ENCODE measurements at regions not wholly inside any gene's neighbourhood (a gene's known extent, or its start where the extent isn't known, plus 50 kb on each side); places are given as distances from the start of the nearest gene placed in this dataset.

DNA sequence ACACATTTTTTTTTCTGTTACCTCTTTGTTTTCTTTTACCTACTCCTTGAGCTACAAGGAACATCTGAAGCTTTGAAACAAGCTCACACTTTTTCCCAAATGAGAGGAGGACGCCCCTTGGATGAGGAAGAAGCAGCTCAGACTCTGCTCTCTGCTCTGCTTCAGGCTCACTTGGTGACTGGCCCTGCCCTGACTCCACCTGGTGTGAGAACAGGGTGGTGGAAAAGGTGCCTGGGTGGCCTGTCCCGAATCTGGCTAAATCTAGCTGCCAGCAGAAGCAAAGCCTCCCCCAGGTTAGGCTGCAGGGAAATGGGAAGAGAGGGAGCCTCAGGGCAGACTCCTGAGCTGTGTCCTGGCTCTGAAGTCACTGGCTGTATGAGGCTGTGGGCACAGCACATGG, 68.0 kb upstream of the CEACAM8 start:
- Histone ChIP-seq H3K27ac (ENCODE audit: low read length) (no peak overlapping the region), H3K9ac (ENCODE audit: low read length) (no peak overlapping the region), H3K4me2 (ENCODE audit: low read length) (no peak overlapping the region), H3K36me3 (replicated peaks; ENCODE audit: low read depth, low read length) (no peaks in the 10 kb centered on the region), H3K9me3 (ENCODE audit: insufficient read depth, low read length) (no peaks in the 10 kb centered on the region), H3K79me2 (ENCODE audit: low read length) (no peaks in the 10 kb centered on the region), H2AFZ (ENCODE audit: low read depth, low read length) (no peak overlapping the region), H3K27me3 (ENCODE audit: low read depth, low read length) (peaks cover 55% of the 10 kb centered on the region), H3K4me3 (ENCODE audit: low read length) (no peak overlapping the region), H3K4me1 (ENCODE audit: low read length) (no peaks in the 10 kb centered on the region), H4K20me1 (ENCODE audit: insufficient read depth, low read length) (no peaks in the 10 kb centered on the region)
- TF ChIP-seq, protein P1, sequence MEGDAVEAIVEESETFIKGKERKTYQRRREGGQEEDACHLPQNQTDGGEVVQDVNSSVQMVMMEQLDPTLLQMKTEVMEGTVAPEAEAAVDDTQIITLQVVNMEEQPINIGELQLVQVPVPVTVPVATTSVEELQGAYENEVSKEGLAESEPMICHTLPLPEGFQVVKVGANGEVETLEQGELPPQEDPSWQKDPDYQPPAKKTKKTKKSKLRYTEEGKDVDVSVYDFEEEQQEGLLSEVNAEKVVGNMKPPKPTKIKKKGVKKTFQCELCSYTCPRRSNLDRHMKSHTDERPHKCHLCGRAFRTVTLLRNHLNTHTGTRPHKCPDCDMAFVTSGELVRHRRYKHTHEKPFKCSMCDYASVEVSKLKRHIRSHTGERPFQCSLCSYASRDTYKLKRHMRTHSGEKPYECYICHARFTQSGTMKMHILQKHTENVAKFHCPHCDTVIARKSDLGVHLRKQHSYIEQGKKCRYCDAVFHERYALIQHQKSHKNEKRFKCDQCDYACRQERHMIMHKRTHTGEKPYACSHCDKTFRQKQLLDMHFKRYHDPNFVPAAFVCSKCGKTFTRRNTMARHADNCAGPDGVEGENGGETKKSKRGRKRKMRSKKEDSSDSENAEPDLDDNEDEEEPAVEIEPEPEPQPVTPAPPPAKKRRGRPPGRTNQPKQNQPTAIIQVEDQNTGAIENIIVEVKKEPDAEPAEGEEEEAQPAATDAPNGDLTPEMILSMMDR (IDR thresholded peaks at IDR 0.05; ENCODE audit: low read depth, low read length), result no peak
- no peak for TF ChIP-seq EZH2phosphoT487 (IDR thresholded peaks at IDR 0.05; ENCODE audit: low read depth)

DNA sequence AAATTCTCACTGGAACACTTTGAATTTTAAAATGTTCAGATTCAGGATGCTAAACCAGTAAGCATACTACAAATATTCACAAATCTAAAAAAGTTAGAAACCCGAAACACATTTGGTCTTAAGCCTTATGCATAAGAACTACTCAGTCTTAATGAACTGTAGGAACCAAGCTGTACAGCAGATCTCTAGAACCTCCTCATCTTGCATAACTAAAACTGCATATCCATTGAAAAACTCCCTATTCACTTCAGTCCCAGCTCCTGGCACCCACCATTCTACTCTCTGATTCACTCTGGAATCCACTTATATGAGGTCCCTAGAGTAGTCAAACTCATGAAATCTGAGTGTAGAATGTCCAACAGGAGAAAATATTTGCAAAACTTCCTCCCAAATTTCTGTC, 65.6 kb upstream of the CEACAM8 start:
- no peaks in the 10 kb centered on the region for H3K4me1 ChIP-seq (ENCODE audit: low read length)
- H3K36me3 ChIP-seq (replicated peaks; ENCODE audit: low read depth, low read length), result no peaks in the 10 kb centered on the region
- H3K27ac ChIP-seq (ENCODE audit: low read length), result no peak overlapping the region
- H3K9me3 ChIP-seq (ENCODE audit: insufficient read depth, low read length), result no peaks in the 10 kb centered on the region
- H3K79me2 ChIP-seq (ENCODE audit: low read length), result no peaks in the 10 kb centered on the region
- H3K27me3 ChIP-seq (ENCODE audit: low read depth, low read length), result peaks cover 57% of the 10 kb centered on the region
- no peak overlapping the region for H3K9ac ChIP-seq (ENCODE audit: low read length)
- no peak overlapping the region for H3K4me3 ChIP-seq (ENCODE audit: low read length)
- no peak for TF ChIP-seq EZH2phosphoT487 (IDR thresholded peaks at IDR 0.05; ENCODE audit: low read depth)
- TF ChIP-seq, protein P1 (IDR thresholded peaks at IDR 0.05; ENCODE audit: low read depth, low read length), result no peak
- H3K4me2 ChIP-seq (ENCODE audit: low read length), result no peak overlapping the region
- no peak overlapping the region for H2AFZ ChIP-seq (ENCODE audit: low read depth, low read length)
- no peaks in the 10 kb centered on the region for H4K20me1 ChIP-seq (ENCODE audit: insufficient read depth, low read length)

- Histone ChIP-seq H3K27me3 (ENCODE audit: low read depth, low read length) (peaks cover 46% of the 10 kb centered on the region), H3K4me1 (ENCODE audit: low read length) (no peaks in the 10 kb centered on the region), H3K9ac (ENCODE audit: low read length) (no peak overlapping the region), H4K20me1 (ENCODE audit: insufficient read depth, low read length) (no peaks in the 10 kb centered on the region), H3K36me3 (replicated peaks; ENCODE audit: low read depth, low read length) (no peaks in the 10 kb centered on the region), H3K79me2 (ENCODE audit: low read length) (no peaks in the 10 kb centered on the region), H3K4me3 (ENCODE audit: low read length) (no peak overlapping the region), H3K27ac (ENCODE audit: low read length) (no peak overlapping the region), H2AFZ (ENCODE audit: low read depth, low read length) (no peak overlapping the region), H3K9me3 (ENCODE audit: insufficient read depth, low read length) (no peaks in the 10 kb centered on the region), H3K4me2 (ENCODE audit: low read length) (no peak overlapping the region)
- TF ChIP-seq, protein P1 (IDR thresholded peaks at IDR 0.05; ENCODE audit: low read depth, low read length), result no peak
- TF ChIP-seq EZH2phosphoT487 (IDR thresholded peaks at IDR 0.05; ENCODE audit: low read depth), result no peak
These were observed 63.4 kb upstream of the CEACAM8 start for GRCh38 chr19:42658076-42658475.

- Histone ChIP-seq H4K20me1 (ENCODE audit: insufficient read depth, low read length) (no peaks in the 10 kb centered on the region), H3K4me2 (ENCODE audit: low read length) (no peak overlapping the region)
- TF ChIP-seq EZH2phosphoT487 (IDR thresholded peaks at IDR 0.05; ENCODE audit: low read depth), result no peak
- TF ChIP-seq, protein P1 (IDR thresholded peaks at IDR 0.05; ENCODE audit: low read depth, low read length), result no peak
These were observed 62.8 kb upstream of the CEACAM8 start for GRCh38 chr19:42657556-42657955.

More at GRCh38 chr19:42657556-42657955, 62.8 kb upstream of the CEACAM8 start:
- Histone ChIP-seq H3K79me2 (ENCODE audit: low read length) (no peaks in the 10 kb centered on the region), H3K27ac (ENCODE audit: low read length) (no peak overlapping the region), H3K9ac (ENCODE audit: low read length) (no peak overlapping the region), H3K9me3 (ENCODE audit: insufficient read depth, low read length) (no peaks in the 10 kb centered on the region), H2AFZ (ENCODE audit: low read depth, low read length) (no peak overlapping the region), H3K4me3 (ENCODE audit: low read length) (no peak overlapping the region), H3K36me3 (replicated peaks; ENCODE audit: low read depth, low read length) (no peaks in the 10 kb centered on the region), H3K27me3 (ENCODE audit: low read depth, low read length) (peaks cover 43% of the 10 kb centered on the region), H3K4me1 (ENCODE audit: low read length) (no peaks in the 10 kb centered on the region)

All from OCI-LY3 (cell line).